ENCODE measurements at regions not wholly inside any gene's neighbourhood (a gene's known extent, or its start where the extent isn't known, plus 50 kb on each side); places are given as distances from the start of the nearest gene placed in this dataset.

DNA sequence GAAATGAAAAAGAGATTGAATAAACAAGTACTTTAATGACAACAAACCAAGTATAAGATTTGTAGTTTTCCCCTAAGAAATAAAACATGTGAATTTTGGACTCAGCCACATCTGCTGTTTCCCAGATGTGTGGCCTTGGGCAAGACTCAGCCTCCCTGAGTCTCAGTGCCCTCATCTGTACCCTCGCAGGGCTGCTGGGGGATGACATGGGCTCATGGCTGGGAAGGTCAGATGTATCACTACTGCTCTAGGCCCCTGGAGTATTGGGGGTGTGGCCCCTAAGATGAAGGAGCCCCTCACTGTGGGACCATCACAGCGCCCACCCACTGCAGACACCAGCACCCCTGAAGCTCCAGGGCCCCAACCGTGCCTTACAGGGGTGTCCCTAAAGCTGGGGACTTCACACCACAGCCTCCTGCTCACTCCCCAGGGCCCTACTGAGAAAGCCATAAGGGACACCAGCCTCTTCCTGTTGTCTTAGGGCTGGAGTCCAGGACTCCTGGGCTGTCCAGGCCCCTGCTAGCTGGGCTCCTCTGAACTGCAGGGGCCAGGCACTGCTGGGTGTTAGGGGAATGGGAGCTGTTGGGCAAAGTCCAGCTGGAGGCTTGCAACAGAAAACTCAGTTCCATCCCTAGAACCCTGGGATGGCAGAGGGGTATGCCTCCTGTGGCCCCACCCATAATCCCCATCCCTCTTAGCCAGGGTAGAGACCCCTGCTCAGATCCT, 104.0 kb upstream of the WNT4 start:
- DNase-seq: no peak

DNA sequence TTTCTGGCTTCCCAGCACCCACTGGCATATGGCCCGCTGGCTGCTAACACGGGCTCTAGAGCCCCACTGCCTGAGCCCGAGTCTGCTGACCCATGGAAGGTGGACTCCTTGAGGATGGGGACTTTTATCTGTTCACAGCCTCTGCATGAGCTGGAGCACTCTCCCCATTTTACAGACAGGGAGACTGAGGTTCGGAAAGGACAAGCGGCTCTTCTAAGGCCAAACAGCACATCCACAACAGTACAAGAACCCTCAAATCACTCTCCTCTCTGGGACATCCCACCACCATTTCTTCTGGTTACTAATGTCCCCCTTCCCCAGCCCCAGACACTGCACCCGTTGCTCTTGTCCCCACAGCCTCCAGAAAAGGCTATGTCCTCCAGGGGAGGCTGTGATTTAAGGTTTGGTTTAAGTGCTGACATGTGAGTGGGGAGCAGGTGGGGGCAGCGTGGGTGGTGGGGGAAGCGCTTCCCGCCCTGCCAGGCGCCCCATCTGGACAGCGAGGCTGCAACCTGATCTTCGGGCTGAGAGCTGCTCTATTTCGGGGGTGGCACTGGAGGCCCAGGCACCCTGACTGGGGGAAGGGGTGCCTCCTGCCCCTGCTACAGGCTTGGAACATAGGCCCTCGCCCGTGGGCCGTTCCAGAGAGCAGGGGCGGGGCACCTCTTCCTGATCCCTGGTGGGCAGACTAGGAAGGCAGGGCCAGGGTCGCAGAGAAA, 104.8 kb upstream of the WNT4 start:
- no peak for DNase-seq

DNA sequence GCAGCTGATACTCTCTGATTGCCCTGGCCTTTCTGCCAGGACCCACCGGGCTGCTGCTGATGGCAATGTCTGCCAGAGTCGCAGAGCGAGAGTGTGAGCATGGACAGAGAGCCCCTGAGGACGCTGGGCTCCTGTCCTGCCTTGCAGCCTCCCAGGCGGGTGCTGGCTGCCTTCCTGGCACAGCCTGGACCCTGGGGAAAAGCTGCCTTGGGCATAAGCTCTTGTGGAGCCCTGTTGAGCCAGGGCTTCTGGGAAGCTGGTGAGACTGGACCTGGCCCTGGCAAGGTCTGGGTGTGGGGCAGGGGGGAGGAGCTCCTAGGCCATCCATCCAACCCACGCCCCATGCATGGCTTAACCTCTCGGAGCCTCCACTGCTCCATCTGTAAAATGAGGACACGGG, 105.8 kb upstream of the WNT4 start:
- DNase-seq: no peak

DNA sequence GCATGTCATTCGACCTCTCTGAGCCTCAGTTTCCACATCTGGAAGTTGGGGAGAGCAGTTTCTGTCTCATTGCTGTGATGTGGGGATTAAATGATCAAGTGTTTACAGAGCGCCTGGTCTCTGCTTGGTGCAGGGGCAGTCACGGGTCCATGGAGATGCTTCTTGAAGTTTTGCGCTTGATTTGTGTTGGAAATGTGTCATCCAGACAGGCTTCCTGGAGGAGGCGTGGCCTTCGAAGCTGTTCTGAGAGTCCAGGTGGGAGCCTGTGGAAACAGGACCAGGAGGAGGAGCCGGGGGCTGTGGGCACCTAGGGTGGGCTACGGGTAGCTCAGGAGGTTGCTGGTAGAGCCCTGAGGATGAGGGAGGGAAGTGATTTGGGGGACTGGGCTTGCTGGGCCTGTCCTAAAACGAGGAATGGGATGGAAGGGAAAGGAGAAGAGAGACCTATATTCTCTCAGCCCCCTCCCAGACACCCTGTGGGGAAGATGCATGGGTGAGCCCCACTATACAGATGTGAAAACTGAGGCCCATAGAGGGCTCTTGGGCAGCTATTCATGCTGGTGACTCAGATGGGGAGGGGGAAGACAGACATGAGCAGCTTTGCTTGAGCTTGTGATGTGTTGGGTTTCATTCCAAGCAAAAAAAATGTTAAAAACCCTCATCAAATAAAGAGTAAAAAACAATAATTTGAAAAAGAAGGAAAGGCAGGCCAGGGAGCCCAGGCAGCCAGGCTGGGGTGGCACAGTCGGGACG, 107.2 kb upstream of the WNT4 start:
- DNase-seq: no peak

DNA sequence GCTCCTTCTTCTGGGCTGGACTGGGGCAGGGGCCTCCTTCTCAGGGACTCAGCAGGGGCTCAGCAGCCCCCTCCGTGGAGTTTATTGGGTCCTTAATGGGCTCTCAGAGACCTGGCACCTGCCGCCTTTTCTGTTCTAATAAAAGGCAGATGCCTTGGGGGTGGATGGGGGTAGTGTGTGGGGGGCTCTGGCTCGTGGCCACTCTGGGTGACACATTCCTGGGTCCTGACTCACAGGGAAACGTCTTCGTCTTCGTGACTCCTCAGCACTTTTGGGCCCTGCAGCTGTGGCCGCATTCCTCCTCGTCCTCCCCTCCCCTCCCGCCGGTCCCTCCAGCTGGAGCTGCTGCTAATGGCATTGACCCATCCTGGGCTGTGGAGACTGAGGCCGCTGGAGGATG, 107.8 kb upstream of the WNT4 start:
- DNase-seq: no peak

DNA sequence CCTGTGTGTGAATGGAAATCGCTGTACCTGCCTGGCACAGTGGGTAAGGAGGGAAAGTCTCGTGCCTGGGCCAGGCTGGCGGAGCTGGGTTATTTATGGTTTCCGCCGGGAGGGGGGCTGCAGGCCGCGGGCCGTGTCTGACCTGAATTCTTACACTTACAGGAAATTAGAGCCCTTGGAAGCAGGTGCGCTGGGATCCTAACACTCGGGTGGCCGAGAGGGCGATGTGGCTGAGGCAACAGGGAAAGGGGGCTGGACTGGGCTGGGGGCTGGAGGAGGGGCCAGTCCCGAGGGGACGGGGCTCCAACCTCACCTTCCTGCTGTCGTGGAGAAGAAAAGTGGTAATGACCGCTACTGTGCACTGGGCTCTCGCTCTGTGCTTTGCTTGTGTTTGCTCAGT, 109.4 kb upstream of the WNT4 start:
- DNase-seq: no peak

DNA sequence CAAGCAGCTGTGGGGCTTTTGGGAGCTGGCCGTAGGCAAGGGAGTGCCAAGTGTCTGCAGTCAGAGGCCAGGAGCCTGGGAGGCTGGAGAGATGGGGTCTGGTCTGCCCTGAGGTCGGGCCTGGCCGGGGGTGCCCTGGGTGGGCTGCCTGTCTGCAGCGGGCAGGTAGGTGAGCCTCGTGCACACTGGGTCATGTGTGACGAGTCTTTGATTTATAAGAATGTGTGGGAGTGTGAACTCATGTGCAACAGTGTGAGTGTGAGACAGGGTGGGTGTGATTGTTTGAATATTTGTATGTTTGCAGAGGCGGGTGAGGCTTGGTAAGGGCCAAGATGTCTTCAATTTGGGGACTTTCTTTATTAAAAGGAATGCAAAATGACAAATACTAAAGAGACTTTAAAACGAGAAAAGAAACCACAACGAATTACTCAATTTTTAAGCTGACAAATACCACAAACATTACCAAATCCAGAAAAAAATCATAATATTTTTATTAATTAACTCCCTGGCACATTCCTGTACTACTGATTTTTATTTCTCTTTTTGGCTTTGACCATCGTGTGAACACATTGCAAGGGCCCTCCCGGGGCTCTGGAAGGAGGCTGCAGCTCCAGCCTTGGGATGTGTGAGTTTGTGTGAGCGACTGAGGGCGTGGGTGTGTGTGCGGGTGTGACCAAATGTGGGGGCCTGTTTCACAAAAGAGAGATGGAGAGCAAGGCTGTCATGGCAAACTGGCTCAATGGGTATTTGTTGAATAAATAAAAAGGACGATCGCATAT, 110.3 kb upstream of the WNT4 start:
- DNase-seq: no peak

DNA sequence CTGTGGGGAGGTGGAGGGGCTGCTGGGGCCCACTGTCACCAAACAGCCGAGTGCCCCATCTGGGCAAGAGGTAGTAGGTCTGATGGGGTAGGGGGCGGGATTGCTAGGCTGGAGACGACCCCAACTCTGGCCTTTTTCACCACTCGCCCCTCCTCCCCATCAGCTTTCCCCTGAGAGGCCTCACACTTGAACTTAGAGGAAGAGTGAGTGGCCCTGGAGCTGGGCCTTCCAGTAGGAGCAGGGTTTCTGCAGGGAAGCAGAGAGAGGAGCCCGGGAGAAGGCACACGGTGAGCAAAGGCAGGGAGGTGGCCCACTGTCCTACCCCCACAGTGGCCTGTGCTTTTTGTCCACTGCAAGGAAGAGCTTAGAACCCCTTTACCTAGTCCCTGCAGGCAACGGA, 111.9 kb upstream of the WNT4 start:
- no peak for DNase-seq

DNA sequence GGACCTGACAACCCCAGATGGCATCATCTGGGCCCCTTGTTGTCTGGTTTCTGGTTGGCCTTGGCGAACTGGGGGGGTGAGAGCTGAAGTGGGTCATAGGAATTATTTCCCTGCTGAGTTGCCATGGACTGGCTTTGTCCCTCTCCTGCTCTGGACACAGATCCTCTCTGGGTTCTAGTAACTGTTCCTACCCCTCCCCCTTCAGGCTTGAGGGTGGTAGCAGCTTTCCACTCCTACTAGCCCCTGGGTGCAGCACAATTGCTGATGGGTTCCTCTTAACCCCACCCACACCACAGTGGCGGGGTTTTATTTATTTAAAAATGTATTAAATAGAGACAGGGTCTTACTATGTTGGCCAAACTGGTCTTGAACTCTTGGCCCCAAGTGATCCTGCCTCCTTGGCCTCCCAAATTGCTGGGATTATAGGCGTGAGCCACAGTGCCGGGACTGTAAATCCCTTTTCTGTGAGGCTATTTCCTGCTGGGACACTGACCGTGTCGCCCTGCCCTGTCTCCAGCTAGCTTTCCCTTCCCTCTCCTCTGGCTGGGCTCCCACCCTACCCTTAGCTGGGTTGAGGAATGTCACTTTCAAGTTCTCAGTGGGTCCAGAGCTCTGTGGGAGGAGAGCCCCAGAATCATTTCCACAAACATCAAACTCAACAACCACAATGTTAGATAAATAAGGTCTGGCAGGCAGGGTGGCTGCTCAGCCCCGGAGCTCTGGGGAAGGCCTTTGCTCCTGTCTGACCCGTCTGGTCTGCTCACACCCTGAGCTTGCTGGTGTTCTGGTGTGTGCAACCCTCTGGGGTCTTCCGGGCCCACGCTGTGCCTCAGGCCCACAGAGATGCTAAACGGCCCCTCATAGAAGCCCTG, 112.7 kb upstream of the WNT4 start:
- no peak for DNase-seq

DNA sequence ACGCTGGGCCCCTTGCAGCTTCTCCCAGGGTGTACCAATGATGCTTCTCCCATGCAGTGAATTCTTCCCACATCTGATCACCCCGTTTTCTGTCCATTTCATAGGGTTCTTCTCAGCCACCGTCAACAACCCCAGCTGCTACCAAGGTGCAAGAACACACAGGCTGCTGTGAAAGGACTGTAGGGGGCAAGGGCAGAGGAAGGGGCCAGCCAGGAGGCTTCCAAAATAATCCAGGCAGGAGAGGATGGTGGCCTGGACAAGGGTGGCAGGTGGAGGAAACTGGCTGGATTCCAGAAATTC, 113.3 kb upstream of the WNT4 start:
- DNase-seq: no peak

DNA sequence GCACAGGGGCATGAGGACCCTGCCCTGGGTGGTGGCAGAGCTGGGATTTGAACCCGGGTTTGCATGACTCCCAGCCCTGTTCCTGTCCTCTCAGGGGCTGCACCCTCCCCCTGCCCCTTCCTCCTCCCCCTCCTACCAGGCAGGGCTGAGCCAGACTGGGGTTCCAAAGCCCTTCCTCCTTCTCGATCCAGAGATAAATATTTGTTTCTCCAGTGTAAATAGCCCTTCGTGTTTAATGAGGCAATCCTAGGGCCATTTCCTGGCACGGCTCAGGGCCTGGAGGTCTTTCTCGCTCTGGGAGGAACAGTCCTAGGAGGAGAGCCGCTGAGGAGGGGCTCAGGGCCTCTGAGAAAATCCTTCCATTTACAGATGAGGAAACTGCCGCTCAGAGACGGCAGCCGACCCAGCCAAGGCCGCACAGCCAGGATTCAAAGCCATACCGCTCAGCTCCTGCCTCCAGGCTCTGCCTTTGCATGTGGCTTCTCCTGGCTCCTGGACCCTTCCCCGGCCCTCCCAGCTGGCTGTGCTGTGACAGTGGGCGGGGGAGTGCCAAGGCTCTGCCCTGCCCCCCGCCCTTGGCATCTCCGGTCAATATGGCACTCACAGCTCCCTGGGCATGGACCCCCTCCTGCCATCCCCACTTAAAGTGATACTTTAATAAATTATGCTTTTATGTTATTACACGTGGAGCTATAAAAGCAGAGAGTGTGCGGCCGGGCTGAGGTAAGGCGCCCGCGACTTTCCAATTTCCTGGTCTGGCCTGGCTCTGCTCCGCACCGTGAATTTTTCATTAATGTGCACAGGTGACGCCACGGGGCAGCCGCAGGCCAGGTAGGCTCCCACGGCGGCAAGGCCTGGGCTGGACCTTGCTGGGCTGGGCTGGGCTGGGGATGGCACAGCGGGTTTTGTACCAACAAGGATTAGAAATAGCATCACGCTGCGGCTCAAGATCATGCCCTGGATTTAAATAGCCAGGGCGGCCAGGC, 114.7 kb upstream of the WNT4 start:
- DNase-seq: no peak

DNA sequence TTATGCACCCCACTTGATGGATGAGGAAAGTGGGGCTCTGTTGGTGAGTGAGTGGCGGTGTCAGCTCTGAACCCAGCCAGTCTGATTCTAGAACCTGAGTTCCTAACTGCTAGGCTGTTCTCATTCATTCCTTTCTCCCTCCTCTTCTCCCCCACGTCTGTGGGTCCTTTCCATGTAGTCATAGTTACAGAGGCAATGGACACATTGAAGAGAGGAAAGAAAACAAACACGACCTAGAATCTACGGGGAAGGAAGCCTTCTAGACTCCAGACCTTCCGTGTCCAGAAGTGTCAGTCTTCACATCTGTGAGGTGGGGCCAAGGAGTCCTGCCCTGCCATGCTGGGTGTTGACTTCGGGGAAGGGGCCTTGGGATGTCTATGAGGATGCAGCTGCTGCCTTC, 115.8 kb upstream of the WNT4 start:
- no peak for DNase-seq

DNA sequence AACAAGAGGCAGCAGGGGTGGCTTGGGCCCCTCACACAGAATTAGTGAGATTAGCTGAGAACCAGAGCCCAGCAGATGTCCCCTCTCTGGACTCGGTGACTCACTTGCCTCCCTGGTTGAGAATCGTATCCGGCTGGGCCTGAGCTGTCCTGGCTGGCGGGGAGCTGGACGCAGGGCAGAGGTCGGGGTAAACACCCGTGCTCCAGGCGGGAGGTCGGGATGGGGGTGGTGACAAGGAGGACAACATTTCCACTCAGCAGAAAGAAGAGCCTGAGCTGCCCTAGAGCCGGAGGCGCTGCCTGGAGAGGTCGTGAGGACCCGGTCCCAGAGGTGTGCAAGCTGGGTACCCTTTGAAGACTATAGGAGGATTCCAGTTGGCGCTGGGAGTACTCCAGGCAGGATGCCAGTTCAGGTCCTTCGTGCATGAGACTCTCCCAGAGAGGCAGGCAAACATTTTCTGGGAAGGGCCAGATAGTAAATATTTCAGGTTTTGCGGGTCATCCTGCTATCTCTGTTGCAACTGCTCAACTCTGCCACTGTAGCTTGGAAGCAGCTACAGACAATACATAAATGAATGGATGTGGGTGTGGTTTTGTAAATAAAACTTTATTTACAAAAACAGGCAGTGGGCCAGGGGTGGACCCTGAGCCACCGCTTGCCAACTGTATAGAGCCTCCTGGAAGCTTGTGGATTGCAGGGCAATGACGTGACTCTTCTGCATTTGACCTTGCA, 116.8 kb upstream of the WNT4 start:
- DNase-seq: no peak

DNA sequence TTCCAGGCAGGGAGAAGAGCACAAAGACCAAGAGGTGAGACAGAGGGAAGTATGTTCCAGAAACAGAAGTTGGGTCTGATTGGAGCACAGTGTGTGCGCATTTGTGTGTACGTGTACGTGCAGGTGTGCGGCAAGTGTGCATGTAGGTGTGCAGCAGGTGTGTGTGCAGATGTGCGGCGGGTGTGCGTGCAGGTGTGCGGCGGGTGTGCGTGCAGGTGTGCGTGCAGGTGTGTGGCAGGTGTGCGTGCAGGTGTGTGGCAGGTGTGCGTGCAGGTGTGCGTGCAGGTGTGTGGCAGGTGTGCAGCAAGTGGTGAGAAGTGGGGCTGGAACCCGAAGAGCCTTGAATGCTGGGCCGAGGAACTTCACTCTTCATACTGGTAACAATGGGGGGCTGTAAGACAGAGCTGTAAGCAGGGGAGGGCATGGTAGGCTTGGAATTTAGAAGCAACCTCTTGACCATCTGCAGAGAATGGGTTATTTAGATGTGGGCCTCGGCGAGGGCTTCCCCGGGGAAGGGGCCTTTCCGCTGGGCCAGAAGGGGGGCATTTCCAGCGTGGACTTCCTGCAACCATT, 118.0 kb upstream of the WNT4 start:
- DNase-seq: no peak

DNA sequence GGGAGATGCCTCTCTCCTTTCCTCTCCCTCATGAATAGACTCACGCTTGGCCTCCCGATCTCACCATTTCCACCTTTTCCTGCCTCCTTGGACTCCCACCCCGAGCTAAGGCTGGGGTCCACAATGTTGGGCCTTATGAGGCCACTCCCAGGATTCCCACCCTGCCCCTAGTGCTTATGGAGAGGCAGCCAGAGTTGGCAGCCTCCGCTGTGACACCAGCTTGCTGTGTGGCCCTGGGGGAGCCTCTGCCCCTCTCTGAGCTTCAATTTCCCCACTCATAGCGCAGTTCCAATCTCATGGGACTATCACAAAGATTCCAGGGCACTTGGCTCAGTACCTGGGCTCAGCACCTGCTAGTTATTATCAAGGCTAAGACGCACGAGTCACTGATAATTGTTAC, 118.7 kb upstream of the WNT4 start:
- no peak for DNase-seq

DNA sequence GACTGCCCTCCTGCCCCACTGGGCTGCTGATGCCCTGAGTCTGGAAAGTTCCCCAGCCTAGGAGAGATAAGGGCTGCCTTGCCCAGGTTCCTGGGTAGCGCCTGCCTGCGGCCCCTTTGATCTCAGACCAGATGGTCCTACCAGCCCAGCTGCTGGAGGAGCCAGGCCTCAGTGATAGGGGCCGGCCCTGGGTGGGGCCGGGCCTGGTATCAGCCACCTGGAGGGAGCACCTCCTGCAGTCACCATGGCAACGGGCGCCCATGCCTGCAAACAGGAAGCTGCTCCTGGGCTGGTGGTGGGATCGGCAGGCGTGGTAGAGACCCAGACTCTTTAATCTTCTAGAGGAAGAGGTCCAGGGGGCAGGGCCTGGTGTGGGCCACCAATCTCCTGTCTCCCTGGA, 119.7 kb upstream of the WNT4 start:
- no peak for DNase-seq

DNA sequence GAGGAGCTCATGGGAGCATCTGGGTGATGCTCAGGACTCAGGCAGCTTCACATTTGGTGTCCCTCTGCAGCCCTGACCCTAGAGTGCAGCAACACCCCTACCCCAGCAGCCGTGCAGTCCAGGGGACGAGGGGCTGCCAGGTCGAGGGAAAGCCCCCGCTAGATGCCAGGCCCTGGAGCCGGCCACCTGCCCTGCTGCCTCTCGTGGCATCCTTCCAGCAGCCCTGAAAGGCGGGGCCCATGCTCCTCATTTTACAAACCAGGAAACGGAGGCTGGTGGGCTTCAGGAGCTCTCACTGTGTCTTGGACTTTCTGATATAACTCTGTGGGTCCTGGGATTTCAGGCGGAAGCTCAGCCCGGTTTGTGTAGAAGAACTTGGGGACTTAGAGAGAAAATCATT, 120.5 kb upstream of the WNT4 start:
- no peak for DNase-seq

DNA sequence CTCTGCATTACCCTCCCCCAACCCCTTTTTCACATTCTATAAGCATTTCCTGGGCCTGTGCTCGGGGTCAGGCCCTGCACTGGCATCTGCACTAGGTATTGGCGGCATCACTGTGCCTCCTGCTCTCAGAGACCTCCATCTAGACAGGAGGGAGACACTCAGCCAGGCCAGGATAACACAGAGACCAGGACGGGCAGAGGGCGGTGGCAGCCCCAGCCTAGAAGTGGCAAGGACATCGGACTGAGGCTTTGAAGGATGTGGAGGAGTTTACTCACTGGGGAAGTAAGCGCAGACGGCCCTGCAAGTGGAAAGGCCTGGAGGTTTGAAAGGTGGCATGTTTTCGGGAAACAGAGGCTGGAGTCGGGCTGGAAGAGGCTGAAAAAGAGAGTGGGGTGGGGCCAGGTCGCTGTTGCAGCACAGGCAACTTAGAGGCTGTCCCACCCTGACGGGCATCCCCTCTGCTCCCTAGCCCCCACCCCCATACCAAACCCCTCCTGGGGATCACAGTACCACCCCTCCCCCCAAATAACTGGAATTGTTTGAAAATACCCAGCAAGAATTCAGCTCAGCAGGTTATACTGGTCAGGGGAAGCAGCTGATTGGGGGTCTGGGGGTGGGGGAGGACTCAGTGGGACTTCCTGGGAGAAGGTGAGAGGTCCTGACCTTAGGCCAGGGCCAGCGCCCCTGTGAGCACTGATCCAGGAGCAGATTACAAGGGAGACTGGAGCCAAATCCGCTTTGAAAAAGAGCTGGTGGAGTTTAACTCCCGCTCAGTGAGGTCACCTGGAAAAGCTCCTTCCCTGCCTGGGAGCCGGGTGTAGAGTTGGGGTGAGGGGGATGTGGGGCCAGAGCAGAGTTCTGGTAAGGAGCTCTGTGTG, 121.8 kb upstream of the WNT4 start:
- no peak for DNase-seq

DNA sequence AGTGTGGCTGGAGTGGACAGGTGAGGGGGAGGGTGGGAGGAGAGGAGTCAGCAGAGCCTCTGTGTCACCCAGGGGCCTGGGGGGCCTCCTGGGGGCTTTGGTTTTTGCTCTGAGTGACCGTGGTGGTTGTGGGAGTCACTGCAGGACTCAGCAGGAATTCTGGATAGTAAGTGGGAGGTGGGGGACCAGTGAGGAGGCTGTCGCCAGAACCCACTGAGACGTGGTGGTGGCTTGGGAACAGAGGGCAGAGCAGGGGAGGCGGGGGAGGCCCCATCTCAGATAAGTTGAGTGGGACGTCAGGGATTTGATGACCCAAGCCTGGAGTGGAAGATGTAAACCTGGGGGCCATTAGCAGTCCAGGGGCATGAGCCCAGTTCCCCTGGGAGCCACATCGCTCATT, 123.2 kb upstream of the WNT4 start:
- DNase-seq: no peak

Data from activated CD8-positive, alpha-beta memory T cell treated with anti-CD3 and anti-CD28 coated beads, Interleukin-2, amount 50 U/mL, for 48 hours (primary cell).